GM18499 (cell line): ENCODE measurements at regions not wholly inside any gene's neighbourhood (a gene's known extent, or its start where the extent isn't known, plus 50 kb on each side); places are given as distances from the start of the nearest gene placed in this dataset.

ENCODE experiments used
- ATAC-seq: cut with Tn5 transposase; IDR thresholded peaks from one replicate; pipeline ENCODE4 v1.9.1; 2021; ENCODE audit warnings: moderate number of reproducible peaks; ENCODE audit not compliant: insufficient read depth, unreplicated experiment

DNA sequence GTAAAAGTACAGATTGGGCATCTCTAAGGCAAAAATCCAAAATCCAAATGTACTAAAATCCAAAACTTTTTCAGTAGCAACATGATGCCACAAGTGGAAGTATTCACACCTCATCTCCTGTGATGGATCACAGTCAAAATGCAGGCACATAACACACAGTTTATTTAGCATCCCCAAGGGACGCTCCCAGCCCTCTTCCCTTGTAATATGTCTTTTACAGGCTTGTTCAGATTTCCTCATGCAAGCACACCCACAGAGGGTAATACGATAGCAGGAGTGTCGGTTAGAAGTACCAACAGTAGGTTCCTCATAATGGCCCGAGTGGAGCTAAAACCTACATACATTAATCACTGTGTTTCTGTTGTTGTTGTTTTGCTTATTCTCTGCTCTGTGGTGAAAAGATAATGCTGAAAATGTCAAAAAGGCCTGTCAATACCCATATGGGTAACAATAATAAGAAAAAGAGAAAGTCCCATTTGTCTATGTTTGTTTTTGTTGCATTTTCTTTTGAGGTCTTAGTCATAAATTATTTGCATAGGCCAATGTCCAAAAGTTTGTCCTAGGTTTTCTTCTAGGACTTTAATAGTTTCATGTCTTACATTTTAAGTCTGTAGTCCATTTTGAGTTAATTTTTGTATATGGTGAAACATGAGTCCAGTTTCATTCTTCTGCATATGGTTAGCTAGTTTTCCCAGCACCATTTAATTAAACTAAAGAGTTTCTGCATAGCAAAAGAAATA lies 133.1 kb downstream of the LRIG3 start:
- ATAC-seq: no peak

DNA sequence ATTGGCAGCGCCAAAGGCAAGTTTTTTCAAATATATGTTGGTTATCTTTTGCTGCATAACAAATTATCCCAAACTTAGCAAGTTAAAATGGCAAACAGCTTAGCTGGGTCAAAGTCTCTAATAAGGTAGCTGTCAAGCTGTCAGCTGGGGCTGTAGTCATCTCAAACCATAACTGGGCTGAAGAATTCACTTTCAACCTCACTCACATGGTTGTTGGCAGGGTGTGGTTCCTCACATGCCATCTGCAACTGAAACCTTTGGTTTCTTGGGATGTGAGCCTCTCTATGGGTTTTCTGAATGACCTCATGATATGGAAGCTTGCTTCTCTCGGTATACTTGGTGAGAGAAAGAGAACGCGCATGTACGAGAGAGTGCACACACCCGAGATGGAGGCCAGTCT lies 125.4 kb downstream of the LRIG3 start:
- no peak for ATAC-seq

DNA sequence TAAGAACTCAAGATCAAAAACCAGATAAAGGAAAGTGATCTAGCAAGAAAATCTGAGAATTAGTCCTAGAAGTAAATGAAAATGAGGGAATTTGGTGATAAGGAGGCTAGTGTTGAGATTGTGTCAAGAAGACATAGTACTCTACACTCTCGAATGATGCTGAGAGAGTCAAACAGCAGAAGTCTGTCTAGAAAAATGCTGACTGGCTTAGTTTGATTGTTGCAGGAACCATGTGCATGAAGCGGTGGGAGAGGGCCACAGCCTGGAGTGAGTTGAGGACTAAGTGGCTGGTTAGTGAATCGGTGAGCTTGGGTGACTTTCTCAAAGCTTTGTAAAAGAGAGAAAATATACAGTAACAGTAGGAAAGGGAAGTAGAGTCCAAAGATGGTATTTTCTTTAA lies 124.5 kb downstream of the LRIG3 start:
- ATAC-seq: no peak

DNA sequence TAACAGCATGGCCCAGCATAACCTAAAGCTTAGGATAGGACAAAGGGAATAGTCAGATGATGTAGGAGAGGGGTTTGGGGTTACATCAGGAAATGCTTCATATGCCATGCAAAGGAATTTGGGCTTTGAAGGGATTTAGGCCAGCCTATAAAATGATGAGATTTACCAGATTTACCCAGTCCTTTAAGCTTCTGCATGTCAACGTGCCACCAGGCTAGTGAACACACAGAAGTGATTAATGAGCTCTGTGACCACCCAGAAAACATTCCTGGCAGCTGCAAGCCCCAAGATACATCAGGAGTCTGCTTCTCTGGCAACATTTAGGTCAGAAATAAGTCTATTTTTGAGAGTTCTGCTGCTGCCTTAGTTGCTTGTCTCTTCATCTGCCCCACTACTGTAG lies 118.3 kb downstream of the LRIG3 start:
- ATAC-seq: no peak

DNA sequence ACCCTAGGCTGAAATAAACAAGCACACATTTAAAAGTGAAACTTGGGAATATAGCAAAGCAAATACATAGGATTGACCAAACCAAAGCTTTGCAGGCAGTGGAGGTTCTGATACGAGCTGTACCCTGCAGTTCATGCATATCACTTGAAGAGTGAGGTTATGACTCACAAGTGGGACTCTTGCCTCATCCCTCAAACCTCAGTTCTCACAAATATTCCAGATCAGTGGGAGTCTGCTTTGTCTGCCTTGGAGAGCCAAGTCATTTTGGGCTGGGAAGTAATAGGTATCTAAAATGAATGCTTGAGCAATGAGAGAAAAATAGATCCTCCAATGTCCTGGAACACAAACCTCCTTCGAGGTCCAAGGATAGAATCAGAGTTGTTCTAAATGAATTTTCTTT lies 116.4 kb downstream of the LRIG3 start:
- no peak for ATAC-seq

DNA sequence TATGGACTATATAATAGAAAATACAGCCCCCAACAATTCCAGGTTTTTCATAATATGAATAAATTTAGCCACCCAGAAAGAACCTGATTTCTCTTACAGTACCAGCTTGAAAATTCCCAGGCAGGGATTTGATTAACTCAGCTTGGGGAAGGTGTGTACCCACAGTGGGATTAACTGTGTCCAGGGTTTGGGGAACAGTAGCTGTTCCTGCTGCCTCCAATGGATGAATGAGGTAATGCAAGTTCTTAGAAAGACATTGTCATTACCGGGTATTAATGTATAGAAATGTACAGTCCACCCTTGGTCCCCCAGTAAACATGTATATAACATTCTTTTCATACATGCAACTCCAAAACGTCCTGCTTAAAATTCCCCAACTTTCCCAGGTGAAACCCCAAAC lies 115.6 kb downstream of the LRIG3 start:
- ATAC-seq: peak; percentile 68

DNA sequence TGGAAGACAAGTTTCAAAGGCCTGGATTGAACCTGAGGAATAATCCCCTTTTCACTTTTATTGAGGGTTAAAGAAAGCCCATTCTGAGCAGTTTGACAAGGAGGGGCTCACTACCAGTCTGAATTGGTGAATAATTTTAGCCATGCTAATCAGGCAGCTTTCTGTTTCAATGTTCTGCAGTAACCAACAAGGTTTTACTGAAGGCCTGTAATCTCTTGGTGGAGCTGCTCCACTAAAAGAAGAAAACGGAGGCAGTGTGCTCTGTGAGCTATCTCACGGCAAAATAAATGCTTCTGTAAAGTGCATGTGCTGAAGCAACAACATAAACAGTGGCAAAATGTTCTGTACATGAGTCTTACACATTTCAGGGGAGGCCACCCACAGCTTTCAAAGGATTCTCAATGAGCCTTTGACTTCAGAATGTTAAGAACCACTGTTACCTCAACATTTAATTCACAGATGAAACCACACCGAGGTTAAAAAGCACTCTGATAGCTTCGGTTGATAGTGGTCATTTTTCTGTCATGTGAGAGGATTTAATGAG lies 111.2 kb downstream of the LRIG3 start:
- no peak for ATAC-seq

DNA sequence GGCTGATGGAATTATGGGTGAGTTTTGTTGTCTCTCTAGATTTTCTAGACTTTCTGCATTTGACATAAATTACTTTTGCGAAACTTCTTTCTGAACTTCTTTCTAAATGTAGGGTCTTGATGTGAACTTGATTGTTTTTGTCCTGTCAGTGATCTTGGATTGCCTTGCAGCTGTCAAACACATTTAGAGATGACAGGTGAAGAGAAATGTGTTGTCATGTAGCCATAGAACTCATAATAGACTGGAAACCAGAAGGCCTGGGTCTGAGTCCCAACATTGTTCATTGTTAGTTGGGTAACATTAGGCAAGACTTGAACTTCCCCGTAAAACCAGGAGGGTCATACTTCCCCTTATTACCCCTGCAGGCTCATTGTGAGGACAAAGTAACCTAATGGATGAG lies 109.0 kb downstream of the LRIG3 start:
- ATAC-seq: no peak

DNA sequence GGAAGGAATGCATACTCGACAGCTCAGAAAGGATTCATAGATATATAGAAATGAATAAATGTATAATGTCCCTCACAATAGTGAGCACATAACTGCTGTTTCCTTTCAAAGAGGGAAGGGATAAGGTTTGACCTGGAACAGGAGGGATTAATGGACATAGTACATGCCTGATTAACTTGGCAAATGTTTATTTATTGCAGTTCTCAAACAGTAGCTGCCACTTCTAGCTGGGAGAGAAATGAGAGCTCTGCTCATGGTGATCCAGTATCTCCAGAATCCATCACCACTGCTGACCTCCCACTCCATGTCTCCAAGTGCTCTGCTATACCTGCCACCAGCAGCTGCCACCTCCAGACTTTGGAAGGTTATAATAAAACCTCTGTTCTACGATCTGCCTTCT lies 108.1 kb downstream of the LRIG3 start:
- no peak for ATAC-seq

DNA sequence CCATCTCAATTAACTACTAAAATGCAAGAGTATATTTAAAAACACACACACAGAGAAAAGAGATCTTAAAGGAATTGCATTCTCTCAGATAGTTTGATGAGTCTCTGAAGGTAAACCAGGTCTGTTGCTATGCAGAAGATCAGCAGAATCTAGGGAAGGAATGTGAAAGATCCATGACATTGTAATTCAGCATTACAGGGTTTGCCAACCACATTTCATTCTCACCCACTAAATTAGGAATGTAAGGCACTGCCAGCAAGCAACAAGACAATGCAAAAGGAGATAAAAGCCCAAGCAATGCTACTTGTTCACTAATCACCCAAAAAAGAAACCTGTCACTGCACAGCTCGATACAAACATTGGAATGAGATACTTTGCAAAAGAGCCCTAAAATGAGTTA lies 106.3 kb downstream of the LRIG3 start:
- no peak for ATAC-seq

DNA sequence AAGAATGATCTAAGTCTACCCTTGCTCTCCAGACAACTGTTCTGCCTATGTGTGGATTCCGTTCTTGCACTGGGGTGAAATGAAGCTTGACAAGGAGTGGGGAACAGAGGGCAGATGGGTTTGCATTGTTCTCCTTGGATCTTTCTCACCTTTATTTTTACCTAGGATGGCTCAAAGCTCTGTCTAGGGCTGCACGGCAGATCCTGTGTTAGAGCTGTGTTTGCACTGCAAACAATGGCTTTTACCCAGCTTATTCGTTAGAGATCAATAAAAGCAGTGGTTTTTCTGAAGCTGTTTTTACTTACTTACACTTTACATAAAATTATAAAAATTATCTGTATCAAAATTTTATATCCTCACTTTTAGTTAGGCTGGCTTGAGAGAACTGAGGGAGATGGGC lies 105.1 kb downstream of the LRIG3 start:
- no peak for ATAC-seq

DNA sequence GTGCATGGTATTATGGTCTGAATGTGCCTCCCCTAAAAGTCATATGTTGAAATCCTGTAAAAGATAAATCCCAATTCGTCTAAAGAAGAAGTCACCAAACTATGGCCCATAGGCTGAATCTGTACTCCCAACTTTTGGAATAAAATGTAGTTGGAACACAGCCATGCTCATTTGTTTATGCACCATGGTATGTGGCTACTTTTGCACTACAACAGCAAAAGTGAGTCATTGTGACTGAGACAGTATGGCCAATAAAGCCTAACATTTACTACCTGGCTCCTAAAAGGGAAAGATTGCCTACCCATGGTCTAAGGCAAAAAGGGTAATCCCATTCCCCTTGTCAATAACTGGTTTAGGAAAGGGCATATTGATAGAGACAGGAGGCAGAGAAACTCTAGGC lies 101.8 kb downstream of the LRIG3 start:
- ATAC-seq: no peak

DNA sequence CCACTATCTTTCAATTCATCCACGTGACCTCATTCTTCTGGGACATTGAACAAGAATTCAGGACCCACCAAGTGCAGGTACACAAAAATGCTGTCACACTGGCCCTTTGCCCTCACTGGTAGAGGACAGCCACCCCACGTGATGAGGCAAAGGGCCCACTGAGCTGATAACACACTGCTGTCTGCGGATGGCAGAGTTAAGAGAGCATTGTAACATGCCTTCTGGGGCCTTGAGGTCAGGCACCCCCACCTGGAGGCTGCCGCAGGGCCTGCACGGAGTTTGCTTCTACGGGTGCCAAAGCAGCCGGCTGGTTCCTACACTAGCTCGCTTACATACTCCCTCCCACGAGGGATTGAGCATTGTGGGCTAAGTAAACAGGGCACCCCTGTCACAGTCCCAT lies 101.0 kb downstream of the LRIG3 start:
- no peak for ATAC-seq

DNA sequence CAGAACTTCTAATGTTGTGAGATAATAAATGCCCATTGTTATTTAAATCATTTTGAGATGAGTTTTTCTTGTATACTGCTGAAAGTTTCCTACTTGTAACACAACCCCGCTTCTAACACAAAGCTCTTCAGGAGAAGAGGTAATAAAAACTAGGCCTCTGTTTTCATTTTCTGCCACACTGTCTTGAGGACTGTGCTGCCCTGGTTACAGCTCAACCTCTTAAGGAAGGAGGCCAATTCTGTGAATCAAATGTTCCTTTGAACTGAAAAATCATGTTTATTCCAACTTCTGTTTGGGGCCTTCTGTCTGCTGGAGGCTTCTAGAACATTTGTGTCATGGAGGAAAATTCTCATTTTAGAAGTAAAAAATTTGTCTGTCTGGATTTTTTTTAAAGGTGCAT lies 100.3 kb downstream of the LRIG3 start:
- ATAC-seq: no peak
